A673 (cell line): ENCODE measurements at regions not wholly inside any gene's neighbourhood (a gene's known extent, or its start where the extent isn't known, plus 50 kb on each side); places are given as distances from the start of the nearest gene placed in this dataset.

Experiments
- BruUV-seq: library from RNA; stranded (reverse); fragments of 400-500 nt; replicated peaks from 2 replicates; lab custom pipeline; 2021; lab: Mats Ljungman, UMichigan
- CTCF ChIA-PET: fragments of 300-600 bp; sonication (Branson Sonifier 250); formaldehyde crosslinking; loops from one replicate; lab custom pipeline; 2022; ENCODE audit warnings: antibody characterized with exemption; lab: Charles Lee
- POLR2A ChIA-PET: fragments of 300-600 bp; sonication (Branson Sonifier 250); formaldehyde crosslinking; loops from one replicate; lab custom pipeline; 2022; ENCODE audit warnings: antibody characterized with exemption; ENCODE audit not compliant: low non-redundant PET; lab: Charles Lee
- DNase-seq: peaks from one replicate; pipeline ENCODE4 v3.0.0-alpha.2; 2015; ENCODE audit warnings: low spot score
- H3K27ac ChIP-seq: fragments of 200-600 bp; sonication (generic); 2 replicates; pipeline ENCODE4 v1.5.1; 2016; ENCODE audit warnings: mixed run types, low read depth, mild to moderate bottlenecking, mixed read lengths, antibody characterized with exemption, low read length; ENCODE audit not compliant: poor library complexity, severe bottlenecking
- H3K27me3 ChIP-seq: fragments of 200-600 bp; sonication (generic); replicated peaks from 2 replicates; pipeline ENCODE4 v1.6.1; 2017; ENCODE audit warnings: mixed run types, low read depth, mild to moderate bottlenecking, mixed read lengths, antibody characterized with exemption, low read length; ENCODE audit not compliant: insufficient read depth, poor library complexity
- H3K36me3 ChIP-seq: fragments of 200-600 bp; sonication (generic); 2 replicates; pipeline ENCODE4 v1.6.1; 2016; ENCODE audit warnings: mixed run types, mild to moderate bottlenecking, mixed read lengths, antibody characterized with exemption, low read length; ENCODE audit not compliant: insufficient read depth, poor library complexity, severe bottlenecking
- H3K4me1 ChIP-seq: fragments of 200-600 bp; sonication (generic); 2 replicates; pipeline ENCODE4 v1.6.1; 2017; ENCODE audit warnings: mixed run types, mild to moderate bottlenecking, mixed read lengths, antibody characterized with exemption, low read length; ENCODE audit not compliant: insufficient read depth, poor library complexity, severe bottlenecking
- H3K4me3 ChIP-seq: fragments of 200-600 bp; sonication (generic); 2 replicates; pipeline ENCODE4 v1.5.1; 2016; ENCODE audit warnings: low read depth, mixed run types, mild to moderate bottlenecking, mixed read lengths, low read length; ENCODE audit not compliant: poor library complexity, severe bottlenecking
- H3K9me3 ChIP-seq: fragments of 200-600 bp; sonication (generic); 2 replicates; pipeline ENCODE4 v1.6.1; 2016; ENCODE audit warnings: mixed run types, low read depth, mild to moderate bottlenecking, mixed read lengths, antibody characterized with exemption, low read length; ENCODE audit not compliant: poor library complexity, severe bottlenecking
- EZH2 ChIP-seq: fragments of 200-600 bp; sonication (generic); IDR thresholded peaks from 2 replicates; pipeline ENCODE4 v1.6.1; 2017; ENCODE audit warnings: borderline replicate concordance, low read depth, mild to moderate bottlenecking, mixed read lengths, antibody characterized with exemption, low read length; ENCODE audit not compliant: poor library complexity, severe bottlenecking
- intact Hi-C: fragments of 100-400 bp; cut with micrococcal nuclease; formaldehyde crosslinking; loops from one replicate; pipeline ENCODE4 v1.10.0; 2022; ENCODE audit not compliant: unreplicated experiment
- TF ChIP-seq, protein P1 (sequence below): fragments of 300-800, 200-600 bp; sonication (generic); conservative IDR thresholded peaks from 2 replicates; pipeline ENCODE4 v1.5.1; 2017; ENCODE audit warnings: low read depth, mild to moderate bottlenecking, antibody characterized with exemption, low read length, moderate library complexity, mixed read lengths

DNA sequence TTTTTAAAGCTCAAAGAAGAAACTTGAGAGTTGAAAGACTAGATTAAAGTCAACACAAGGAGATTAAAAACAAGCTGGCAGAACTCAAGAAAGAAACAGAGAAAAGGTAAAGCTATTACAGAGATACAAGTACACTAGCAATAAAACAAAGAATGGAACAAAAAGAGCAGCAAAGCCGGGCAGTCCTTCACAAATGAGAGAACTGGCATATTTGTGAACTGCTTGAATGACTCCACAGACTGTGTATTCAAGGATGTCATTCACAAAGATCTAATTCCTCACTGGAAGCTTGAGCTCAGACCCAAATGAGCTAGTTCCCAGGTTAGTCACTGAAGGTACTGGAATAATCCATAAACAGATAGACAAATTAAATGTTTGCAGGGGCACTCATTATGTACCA lies 318.0 kb downstream of the MYCN start:
- TF ChIP-seq EZH2: no peak
- TF ChIP-seq, protein P1, sequence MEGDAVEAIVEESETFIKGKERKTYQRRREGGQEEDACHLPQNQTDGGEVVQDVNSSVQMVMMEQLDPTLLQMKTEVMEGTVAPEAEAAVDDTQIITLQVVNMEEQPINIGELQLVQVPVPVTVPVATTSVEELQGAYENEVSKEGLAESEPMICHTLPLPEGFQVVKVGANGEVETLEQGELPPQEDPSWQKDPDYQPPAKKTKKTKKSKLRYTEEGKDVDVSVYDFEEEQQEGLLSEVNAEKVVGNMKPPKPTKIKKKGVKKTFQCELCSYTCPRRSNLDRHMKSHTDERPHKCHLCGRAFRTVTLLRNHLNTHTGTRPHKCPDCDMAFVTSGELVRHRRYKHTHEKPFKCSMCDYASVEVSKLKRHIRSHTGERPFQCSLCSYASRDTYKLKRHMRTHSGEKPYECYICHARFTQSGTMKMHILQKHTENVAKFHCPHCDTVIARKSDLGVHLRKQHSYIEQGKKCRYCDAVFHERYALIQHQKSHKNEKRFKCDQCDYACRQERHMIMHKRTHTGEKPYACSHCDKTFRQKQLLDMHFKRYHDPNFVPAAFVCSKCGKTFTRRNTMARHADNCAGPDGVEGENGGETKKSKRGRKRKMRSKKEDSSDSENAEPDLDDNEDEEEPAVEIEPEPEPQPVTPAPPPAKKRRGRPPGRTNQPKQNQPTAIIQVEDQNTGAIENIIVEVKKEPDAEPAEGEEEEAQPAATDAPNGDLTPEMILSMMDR: no peak
- ChIA-PET POLR2A (no interaction called here), CTCF (no interaction called here)
- Histone ChIP-seq H3K27ac (no peak overlapping the region), H3K36me3 (no peaks in the 10 kb centered on the region), H3K4me3 (no peak overlapping the region), H3K27me3 (peaks cover 22% of the 10 kb centered on the region), H3K4me1 (no peaks in the 10 kb centered on the region), H3K9me3 (no peaks in the 10 kb centered on the region)
- no TSS peak for BruUV-seq
- intact Hi-C loops: no loop called here
- no peak for DNase-seq

DNA sequence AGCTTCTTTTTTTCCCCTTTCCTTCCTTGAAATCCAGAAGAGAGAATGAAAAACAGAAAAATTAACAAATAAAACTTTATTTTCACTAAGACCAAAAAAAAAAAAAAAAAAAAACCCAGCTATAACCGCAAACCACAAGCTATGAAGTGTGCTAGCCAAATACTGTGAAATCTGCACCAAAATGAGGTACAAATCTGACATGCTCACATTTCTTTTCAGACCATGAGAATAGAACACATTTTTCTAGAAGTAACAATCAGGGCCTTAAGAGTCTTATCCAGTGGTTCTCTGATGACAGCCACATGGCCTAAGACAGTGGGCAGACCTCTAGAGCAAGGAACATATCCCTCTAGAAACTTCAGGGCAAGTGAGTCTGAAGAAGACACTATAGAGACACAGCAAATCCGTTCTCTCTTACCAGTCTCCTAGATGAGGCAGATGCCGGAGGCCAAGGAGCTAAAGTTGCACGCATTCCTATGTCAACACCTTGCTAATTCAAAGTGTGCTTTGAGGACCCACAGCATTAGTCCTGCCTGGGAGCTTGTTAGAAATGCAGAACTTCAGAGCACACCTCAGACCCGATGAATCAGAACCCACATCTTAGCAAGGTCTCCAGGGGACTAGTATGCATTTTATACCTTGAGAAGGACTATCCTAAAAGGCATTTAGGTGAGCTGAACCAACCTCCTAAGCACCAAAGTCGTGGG lies 317.1 kb downstream of the MYCN start:
- Histone ChIP-seq H3K4me3 (no peak overlapping the region), H3K27me3 (peaks cover 22% of the 10 kb centered on the region), H3K4me1 (no peaks in the 10 kb centered on the region), H3K36me3 (no peaks in the 10 kb centered on the region), H3K27ac (no peak overlapping the region), H3K9me3 (no peaks in the 10 kb centered on the region)
- TF ChIP-seq, protein P1: no peak
- TF ChIP-seq EZH2: no peak
- BruUV-seq: no TSS peak
- CTCF ChIA-PET: no interaction called here
- DNase-seq: no peak
- POLR2A ChIA-PET: no interaction called here
- intact Hi-C loops: no loop called here

DNA sequence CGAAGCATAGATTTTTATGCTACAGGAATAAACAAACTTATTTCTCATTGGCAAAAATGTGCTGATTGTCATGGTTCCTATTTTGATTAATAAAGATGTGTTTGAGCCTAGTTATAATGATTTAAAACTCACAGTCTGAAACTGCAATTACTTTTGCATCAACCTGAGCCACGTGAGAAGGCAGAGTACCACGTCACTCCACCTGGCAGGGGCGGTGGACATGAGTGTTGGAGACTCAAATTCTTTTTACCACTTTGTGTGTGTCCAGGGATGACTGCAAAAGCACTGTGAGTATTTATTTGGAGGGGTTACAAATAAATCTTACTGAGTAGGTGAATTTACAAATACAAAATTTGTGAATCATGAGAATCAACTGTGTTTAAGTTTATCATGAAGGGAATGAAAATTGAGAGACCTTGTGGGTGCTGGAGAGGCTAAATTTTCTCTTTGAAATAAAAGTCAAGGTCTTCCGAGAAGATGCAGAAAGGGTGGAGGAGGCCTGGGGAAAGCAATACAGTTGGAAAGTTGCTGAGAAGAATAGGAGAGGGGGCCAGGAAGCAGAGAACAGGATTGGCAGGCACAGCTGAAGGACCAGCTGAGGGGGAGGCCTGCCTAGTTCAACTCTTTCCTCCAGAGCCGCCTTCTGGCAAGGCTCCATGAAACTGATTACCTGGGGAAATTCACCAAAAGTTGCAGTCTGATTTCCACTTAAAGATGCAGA lies 316.4 kb downstream of the MYCN start:
- no peaks in the 10 kb centered on the region for H3K4me1 ChIP-seq
- ChIA-PET POLR2A (no interaction called here), CTCF (no interaction called here)
- BruUV-seq: no TSS peak
- H3K9me3 ChIP-seq: no peaks in the 10 kb centered on the region
- intact Hi-C loops: no loop called here
- H3K27me3 ChIP-seq: peaks cover 22% of the 10 kb centered on the region
- DNase-seq: no peak
- no peak overlapping the region for H3K27ac ChIP-seq
- no peaks in the 10 kb centered on the region for H3K36me3 ChIP-seq
- no peak overlapping the region for H3K4me3 ChIP-seq
- no peak for TF ChIP-seq EZH2
- TF ChIP-seq, protein P1: no peak
